Natural killer cell (primary cell): ENCODE measurements at regions not wholly inside any gene's neighbourhood (a gene's known extent, or its start where the extent isn't known, plus 50 kb on each side); places are given as distances from the start of the nearest gene placed in this dataset.

Source experiments
- ATAC-seq, 3 donors: fragments of 150-1000 bp in 2 of 3; fragments of 200-7000 bp in 1 of 3; cut with Tn5 transposase; 1 replicate in 1 of 3; 2 replicates in 2 of 3; pipeline ENCODE4 v1.10.0; 2021; ENCODE audit warnings: mild to moderate bottlenecking in 2 of 3, moderate library complexity in 2 of 3
- DNase-seq, 2 donors: peaks; one replicate each; pipeline versions ENCODE4 v3.0.0 to v3.0.0-alpha.2; 2013 to 2021; ENCODE audit warnings: mixed read lengths in 1 of 2
- H3K27ac ChIP-seq: one replicate; pipeline ENCODE4 v1.5.1; 2013; ENCODE audit warnings: mild to moderate bottlenecking, low read length
- H3K27me3 ChIP-seq: one replicate; pipeline ENCODE4 v1.6.1; 2013; ENCODE audit warnings: low read length; ENCODE audit not compliant: control insufficient read depth, insufficient read depth
- H3K36me3 ChIP-seq: one replicate; pipeline ENCODE4 v1.6.1; 2013; ENCODE audit warnings: low read length; ENCODE audit not compliant: control insufficient read depth, insufficient read depth
- H3K4me1 ChIP-seq: one replicate; pipeline ENCODE4 v1.6.1; 2013; ENCODE audit warnings: low read length; ENCODE audit not compliant: control insufficient read depth, insufficient read depth
- H3K4me3 ChIP-seq: one replicate; pipeline ENCODE4 v1.5.1; 2013; ENCODE audit warnings: low read length
- H3K9me3 ChIP-seq: one replicate; pipeline ENCODE4 v1.6.1; 2013; ENCODE audit warnings: low read length; ENCODE audit not compliant: control insufficient read depth, insufficient read depth
- H3K27ac Mint-ChIP-seq, 2 donors: one replicate each; pipeline ENCODE4 v1.8.0; 2022; ENCODE audit warnings: mild to moderate bottlenecking in 2 of 2, mixed read lengths in 2 of 2, moderate library complexity in 1 of 2
- H3K27me3 Mint-ChIP-seq, 2 donors: one replicate each; pipeline ENCODE4 v1.8.0; 2022; ENCODE audit warnings: low read depth in 2 of 2, mixed read lengths in 2 of 2
- H3K36me3 Mint-ChIP-seq: one replicate; pipeline ENCODE4 v1.8.0; 2022; ENCODE audit warnings: mixed read lengths
- H3K4me1 Mint-ChIP-seq, 2 donors: one replicate each; pipeline ENCODE4 v1.8.0; 2022; ENCODE audit warnings: mixed read lengths in 2 of 2
- H3K4me3 Mint-ChIP-seq: one replicate; pipeline ENCODE4 v1.8.0; 2022; ENCODE audit warnings: mild to moderate bottlenecking, moderate library complexity, mixed read lengths
- H3K9me3 Mint-ChIP-seq, 2 donors: one replicate each; pipeline ENCODE4 v1.8.0; 2022; ENCODE audit warnings: mixed read lengths in 2 of 2
- CTCF ChIP-seq: fragments of 200-600 bp; IDR thresholded peaks from one replicate; pipeline ENCODE4 v1.8.0; 2022; ENCODE audit warnings: antibody characterized with exemption
- WGBS: methylation state at CpG from one replicate; pipeline ENCODE4 v1.1.7; 2013; ENCODE audit warnings: missing lambda C conversion rate; ENCODE audit not compliant: insufficient coverage; 5-methylcytosine and 5-hydroxymethylcytosine counted together
- intact Hi-C: fragments of 100-400 bp; cut with micrococcal nuclease; formaldehyde crosslinking; loops from one replicate; pipeline ENCODE4 v1.14.2; 2022

- Histone ChIP-seq H3K4me3 (no peak overlapping the region), H3K36me3 (no peaks in the 10 kb centered on the region), H3K27ac (no peak overlapping the region), H3K4me1 (no peaks in the 10 kb centered on the region), H3K9me3 (no peaks in the 10 kb centered on the region), H3K27me3 (no peaks in the 10 kb centered on the region)
- 50% methylated on average over 1 of the region's 1 CpG for WGBS
- no peaks in the 10 kb centered on the region for H3K27me3 Mint-ChIP-seq
- H3K27ac Mint-ChIP-seq = no peak overlapping the region
- H3K4me1 Mint-ChIP-seq = no peaks in the 10 kb centered on the region
- intact Hi-C loops = no loop called here
- H3K4me3 Mint-ChIP-seq = no peak overlapping the region
- no peak for TF ChIP-seq CTCF
- no peak for DNase-seq
- H3K9me3 Mint-ChIP-seq = peaks cover 0 to 2% of the 10 kb centered on the region in 2 donors
- no peak for ATAC-seq
- no peaks in the 10 kb centered on the region for H3K36me3 Mint-ChIP-seq
Measured at GRCh38 chr4:155007660-155008176, 200.7 kb upstream of the NPY2R start.

- H3K9me3 Mint-ChIP-seq = peaks cover 0 to 2% of the 10 kb centered on the region in 2 donors
- H3K36me3 Mint-ChIP-seq = no peaks in the 10 kb centered on the region
- H3K27me3 Mint-ChIP-seq = no peaks in the 10 kb centered on the region
- H3K4me3 ChIP-seq = no peak overlapping the region
- intact Hi-C loops = no loop called here
- H3K27me3 ChIP-seq = no peaks in the 10 kb centered on the region
- no peaks in the 10 kb centered on the region for H3K4me1 Mint-ChIP-seq
- no peak for ATAC-seq
- no peak overlapping the region for H3K27ac ChIP-seq
- H3K4me1 ChIP-seq = no peaks in the 10 kb centered on the region
- TF ChIP-seq CTCF = no peak
- no peak for DNase-seq
- no peak overlapping the region for H3K4me3 Mint-ChIP-seq
- WGBS = 85% methylated on average over 2 of the region's 2 CpGs
- no peaks in the 10 kb centered on the region for H3K36me3 ChIP-seq
- no peak overlapping the region for H3K27ac Mint-ChIP-seq
- no peaks in the 10 kb centered on the region for H3K9me3 ChIP-seq
Measured at GRCh38 chr4:155008389-155008788, 200.0 kb upstream of the NPY2R start.

GRCh38 chr4:155009288-155009687 lies 199.1 kb upstream of the NPY2R start:
- DNase-seq (no peak), ATAC-seq (no peak)
- no peaks in the 10 kb centered on the region for H3K36me3 ChIP-seq
- H3K27me3 Mint-ChIP-seq = no peaks in the 10 kb centered on the region
- H3K4me3 ChIP-seq = no peak overlapping the region
- no peaks in the 10 kb centered on the region for H3K9me3 ChIP-seq
- peaks cover 0 to 2% of the 10 kb centered on the region in 2 donors for H3K9me3 Mint-ChIP-seq
- no peak overlapping the region for H3K27ac ChIP-seq
- no peaks in the 10 kb centered on the region for H3K27me3 ChIP-seq
- no peak overlapping the region for H3K4me3 Mint-ChIP-seq
- no peaks in the 10 kb centered on the region for H3K4me1 Mint-ChIP-seq
- WGBS = 76% methylated on average over 3 of the region's 3 CpGs
- intact Hi-C loops = no loop called here
- TF ChIP-seq CTCF = no peak
- H3K27ac Mint-ChIP-seq = no peak overlapping the region
- H3K36me3 Mint-ChIP-seq = no peaks in the 10 kb centered on the region
- H3K4me1 ChIP-seq = no peaks in the 10 kb centered on the region

GRCh38 chr4:155010376-155010775 lies 198.1 kb upstream of the NPY2R start:
- Mint-ChIP-seq H3K27me3 (no peaks in the 10 kb centered on the region), H3K9me3 (peaks cover 0 to 2% of the 10 kb centered on the region in 2 donors), H3K36me3 (no peaks in the 10 kb centered on the region), H3K4me3 (no peak overlapping the region), H3K4me1 (no peaks in the 10 kb centered on the region), H3K27ac (no peak overlapping the region)
- WGBS = 92% methylated on average over 7 of the region's 7 CpGs
- DNase-seq (no peak), ATAC-seq (no peak)
- no peaks in the 10 kb centered on the region for H3K4me1 ChIP-seq
- no peak for TF ChIP-seq CTCF
- no peak overlapping the region for H3K4me3 ChIP-seq
- intact Hi-C loops = no loop called here
- no peak overlapping the region for H3K27ac ChIP-seq
- no peaks in the 10 kb centered on the region for H3K27me3 ChIP-seq
- no peaks in the 10 kb centered on the region for H3K36me3 ChIP-seq
- no peaks in the 10 kb centered on the region for H3K9me3 ChIP-seq
